Keratinocyte (primary cell): ENCODE measurements at regions not wholly inside any gene's neighbourhood (a gene's known extent, or its start where the extent isn't known, plus 50 kb on each side); places are given as distances from the start of the nearest gene placed in this dataset.

Source experiments
- DNase-seq: peaks from one replicate; pipeline ENCODE4 v3.0.0-alpha.2; 2011; ENCODE audit warnings: low read depth, missing footprints, low spot score
- FAIRE-seq: peaks from 2 replicates; lab custom pipeline; 2011; peaks lifted over from hg19 to GRCh38; lab: Jason Lieb, UNC
- H2AFZ ChIP-seq: 2 replicates; pipeline ENCODE4 v1.6.0; 2012; ENCODE audit warnings: low read length, control low read depth, inconsistent platforms; ENCODE audit not compliant: control insufficient read depth
- H3K27ac ChIP-seq: 2 replicates; pipeline ENCODE4 v1.5.1; 2011; ENCODE audit warnings: low read length; ENCODE audit not compliant: control insufficient read depth, insufficient read depth
- H3K27me3 ChIP-seq: 3 replicates; pipeline ENCODE4 v1.6.0; 2011; ENCODE audit warnings: low read length; ENCODE audit not compliant: control insufficient read depth, insufficient read depth; ENCODE audit errors: extremely low read depth
- H3K36me3 ChIP-seq, 2 experiments: 2 replicates in 1 of 2; 3 replicates in 1 of 2; pipeline ENCODE4 v1.5.1; 2011; ENCODE audit warnings: low read length in 2 of 2, mild to moderate bottlenecking in 1 of 2; ENCODE audit not compliant: control insufficient read depth in 2 of 2, insufficient read depth in 2 of 2; ENCODE audit errors: extremely low read depth in 1 of 2
- H3K4me1 ChIP-seq: 3 replicates; pipeline ENCODE4 v1.5.1; 2011; ENCODE audit warnings: low read length; ENCODE audit not compliant: control insufficient read depth, insufficient read depth; ENCODE audit errors: extremely low read depth
- H3K4me2 ChIP-seq: 3 replicates; pipeline ENCODE4 v1.6.0; 2011; ENCODE audit warnings: low read depth, low read length; ENCODE audit not compliant: control insufficient read depth, insufficient read depth; ENCODE audit errors: extremely low read depth
- H3K4me3 ChIP-seq, 3 experiments: fragments of 200-600 bp in 1 of 3; sonication (generic) in 1 of 3; 2 replicates in 2 of 3; 3 replicates in 1 of 3; pipeline ENCODE4 v1.5.1; 2011 to 2016; ENCODE audit warnings: low read length in 3 of 3, mild to moderate bottlenecking in 3 of 3, control low read depth in 2 of 3, inconsistent platforms in 1 of 3, low read depth in 1 of 3, mixed read lengths in 1 of 3, mixed run types in 1 of 3, moderate library complexity in 1 of 3; ENCODE audit not compliant: control insufficient read depth in 2 of 3, insufficient read depth in 2 of 3; ENCODE audit errors: extremely low read depth in 1 of 3
- H3K79me2 ChIP-seq: 2 replicates; pipeline ENCODE4 v1.6.0; 2012; ENCODE audit warnings: low read length; ENCODE audit not compliant: control insufficient read depth, insufficient read depth
- H3K9ac ChIP-seq: 3 replicates; pipeline ENCODE4 v1.6.0; 2011; ENCODE audit warnings: low read length; ENCODE audit not compliant: control insufficient read depth, insufficient read depth; ENCODE audit errors: extremely low read depth
- H3K9me1 ChIP-seq: 3 replicates; pipeline ENCODE4 v1.6.0; 2011; ENCODE audit warnings: low read length; ENCODE audit not compliant: control insufficient read depth, insufficient read depth; ENCODE audit errors: extremely low read depth
- H3K9me3 ChIP-seq: 2 replicates; pipeline ENCODE4 v1.5.1; 2012; ENCODE audit warnings: low read depth, low read length; ENCODE audit not compliant: control insufficient read depth
- H4K20me1 ChIP-seq: 3 replicates; pipeline ENCODE4 v1.6.0; 2011; ENCODE audit warnings: low read length; ENCODE audit not compliant: control insufficient read depth, insufficient read depth; ENCODE audit errors: extremely low read depth
- CTCF ChIP-seq, 3 experiments: IDR thresholded peaks in 1 of 3; conservative IDR thresholded peaks in 1 of 3; optimal IDR thresholded peaks in 1 of 3; 2 replicates in 2 of 3; 3 replicates in 1 of 3; pipeline versions ENCODE3 to v1.5.1; 2011; ENCODE audit warnings: low read length in 3 of 3, mild to moderate bottlenecking in 3 of 3, moderate library complexity in 2 of 3, control low read depth in 1 of 3, inconsistent platforms in 1 of 3; ENCODE audit not compliant: insufficient read depth in 2 of 3; ENCODE audit errors: extremely low read depth in 1 of 3
- EZH2 ChIP-seq: IDR thresholded peaks from one replicate; pipeline ENCODE4 v1.6.1; 2012; ENCODE audit warnings: inconsistent platforms, mild to moderate bottlenecking, low read length, moderate library complexity
- dilution Hi-C: fragments of 300-500 bp; cut with MboI; formaldehyde crosslinking; loops from one replicate; pipeline ENCODE4 v1.7.0; 2020; ENCODE audit warnings: low sequenced_read_pairs; ENCODE audit not compliant: extremely low pct_ligation_motif_present

- Histone ChIP-seq H4K20me1 (no peaks in the 10 kb centered on the region), H3K27me3 (no peaks in the 10 kb centered on the region), H3K9me3 (no peaks in the 10 kb centered on the region), H3K4me3 (no peak overlapping the region), H3K4me2 (no peak overlapping the region), H3K27ac (no peak overlapping the region), H3K79me2 (no peaks in the 10 kb centered on the region), H3K4me1 (no peaks in the 10 kb centered on the region), H2AFZ (no peak overlapping the region), H3K9ac (no peak overlapping the region), H3K36me3 (no peaks in the 10 kb centered on the region), H3K9me1 (no peaks in the 10 kb centered on the region)
- TF ChIP-seq EZH2 (no peak), CTCF (optimal IDR thresholded peaks at IDR 0.05 in 1 of 3, IDR thresholded peaks at IDR 0.05 in 1 of 3, conservative IDR thresholded peaks at IDR 0.05 in 1 of 3; ENCODE audit: extremely low read depth in 1 of 3, insufficient read depth in 2 of 3, low read length in 3 of 3) (no peak)
- DNase-seq (no peak), FAIRE-seq (no peak)
- dilution Hi-C loops = no loop called here
These were observed 193.9 kb downstream of the RASSF9 start for GRCh38 chr12:85642288-85642687.

GRCh38 chr12:85642808-85643207 lies 193.4 kb downstream of the RASSF9 start:
- Histone ChIP-seq H3K27ac (no peak overlapping the region), H3K27me3 (no peaks in the 10 kb centered on the region), H3K4me1 (no peaks in the 10 kb centered on the region), H4K20me1 (no peaks in the 10 kb centered on the region), H3K4me3 (no peak overlapping the region), H3K9me3 (no peaks in the 10 kb centered on the region), H3K36me3 (no peaks in the 10 kb centered on the region), H3K9ac (no peak overlapping the region), H3K4me2 (no peak overlapping the region), H3K79me2 (no peaks in the 10 kb centered on the region), H3K9me1 (no peaks in the 10 kb centered on the region), H2AFZ (no peak overlapping the region)
- TF ChIP-seq CTCF (optimal IDR thresholded peaks at IDR 0.05 in 1 of 3, IDR thresholded peaks at IDR 0.05 in 1 of 3, conservative IDR thresholded peaks at IDR 0.05 in 1 of 3; ENCODE audit: extremely low read depth in 1 of 3, insufficient read depth in 2 of 3, low read length in 3 of 3) (peak in 1 of 3 experiments; percentile 19), EZH2 (no peak)
- DNase-seq (no peak), FAIRE-seq (no peak)
- dilution Hi-C loops = no loop called here
